Endothelial cell (in vitro differentiated cells): ENCODE measurements at regions not wholly inside any gene's neighbourhood (a gene's known extent, or its start where the extent isn't known, plus 50 kb on each side); places are given as distances from the start of the nearest gene placed in this dataset.

Experiments
- DNase-seq: peaks from one replicate; pipeline ENCODE4 v3.0.0; 2021; ENCODE audit warnings: low spot score
- H3K27ac Mint-ChIP-seq: one replicate; pipeline ENCODE4 v1.8.0; 2021; ENCODE audit warnings: mixed read lengths, inconsistent platforms; ENCODE audit not compliant: unreplicated experiment
- H3K27me3 Mint-ChIP-seq: one replicate; pipeline ENCODE4 v1.8.0; 2021; ENCODE audit warnings: mild to moderate bottlenecking, moderate library complexity, mixed read lengths, inconsistent platforms; ENCODE audit not compliant: unreplicated experiment
- H3K36me3 Mint-ChIP-seq: one replicate; pipeline ENCODE4 v1.8.0; 2021; ENCODE audit warnings: mild to moderate bottlenecking, low read depth, mixed read lengths, inconsistent platforms; ENCODE audit not compliant: unreplicated experiment
- H3K4me1 Mint-ChIP-seq: one replicate; pipeline ENCODE4 v1.8.0; 2021; ENCODE audit warnings: mild to moderate bottlenecking, mixed read lengths, inconsistent platforms; ENCODE audit not compliant: unreplicated experiment
- H3K4me3 Mint-ChIP-seq: one replicate; pipeline ENCODE4 v1.8.0; 2021; ENCODE audit warnings: mild to moderate bottlenecking, mixed read lengths, inconsistent platforms; ENCODE audit not compliant: unreplicated experiment
- H3K9me3 Mint-ChIP-seq: one replicate; pipeline ENCODE4 v1.8.0; 2021; ENCODE audit warnings: mixed read lengths, inconsistent platforms; ENCODE audit not compliant: unreplicated experiment
- CTCF ChIP-seq: fragments of 200-600 bp; sonication (generic); IDR thresholded peaks from one replicate; pipeline ENCODE4 v1.5.0; 2021; ENCODE audit warnings: antibody characterized with exemption; ENCODE audit not compliant: unreplicated experiment

DNA sequence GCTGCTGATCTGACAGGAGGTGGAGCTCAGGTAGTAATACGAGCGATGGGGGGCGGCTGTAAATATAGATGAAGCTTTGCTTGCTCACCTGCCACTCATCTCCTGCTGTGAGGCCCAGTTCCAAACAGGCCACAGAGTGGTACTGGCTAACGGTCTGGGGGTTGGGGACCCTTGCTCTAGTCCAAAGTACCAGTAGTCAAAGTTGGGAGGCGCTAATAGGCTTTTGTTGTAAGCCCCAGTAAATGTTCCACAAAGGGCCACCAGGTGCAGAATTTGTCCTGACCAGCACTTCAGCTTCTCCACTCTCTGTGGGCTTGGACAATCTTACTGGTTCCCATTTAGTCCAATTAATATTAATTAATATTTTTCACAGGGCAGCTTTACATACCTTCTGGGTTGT, 206.6 kb downstream of the ACTR3B start:
- Mint-ChIP-seq H3K27me3 (peaks cover 2% of the 10 kb centered on the region), H3K9me3 (peaks cover 9% of the 10 kb centered on the region), H3K4me1 (no peaks in the 10 kb centered on the region)

GRCh38 chr7:152967958-152968357, 208.4 kb downstream of the ACTR3B start:
- peaks cover 20% of the 10 kb centered on the region for H3K36me3 Mint-ChIP-seq
- peaks cover 21% of the 10 kb centered on the region for H3K9me3 Mint-ChIP-seq
- no peak for TF ChIP-seq CTCF
- peaks cover 10% of the 10 kb centered on the region for H3K27me3 Mint-ChIP-seq
- peaks cover 7% of the 10 kb centered on the region for H3K4me1 Mint-ChIP-seq
- DNase-seq, result no peak
- H3K4me3 Mint-ChIP-seq, result no peak overlapping the region
- no peak overlapping the region for H3K27ac Mint-ChIP-seq

More for the DNA sequence above, 206.6 kb downstream of the ACTR3B start:
- Mint-ChIP-seq H3K36me3 (peaks cover 5% of the 10 kb centered on the region), H3K27ac (no peak overlapping the region), H3K4me3 (no peak overlapping the region)
- no peak for DNase-seq
- no peak for TF ChIP-seq CTCF

DNA sequence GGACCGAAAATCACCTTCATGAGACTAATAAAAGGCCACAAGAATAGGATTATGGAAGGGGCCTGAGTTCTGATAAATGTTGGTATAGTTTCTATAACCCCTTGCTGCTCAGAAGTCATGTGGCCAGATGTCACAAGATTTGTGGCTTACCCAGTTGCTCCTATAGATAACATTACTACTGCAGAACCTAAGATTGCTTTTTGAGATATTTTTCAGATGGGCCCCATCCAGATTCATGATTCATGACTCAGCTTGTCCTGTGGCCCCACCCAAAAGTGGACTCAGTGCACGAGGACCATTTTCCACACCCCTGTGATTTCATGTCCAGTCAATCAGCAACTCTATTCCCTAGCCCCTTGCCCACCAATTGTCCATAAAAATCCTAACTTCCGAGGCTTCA, 209.0 kb downstream of the ACTR3B start:
- TF ChIP-seq CTCF, result no peak
- Mint-ChIP-seq H3K36me3 (peaks cover 20% of the 10 kb centered on the region), H3K9me3 (peaks cover 21% of the 10 kb centered on the region), H3K4me3 (no peak overlapping the region), H3K4me1 (peaks cover 7% of the 10 kb centered on the region), H3K27me3 (peaks cover 10% of the 10 kb centered on the region), H3K27ac (no peak overlapping the region)
- no peak for DNase-seq

GRCh38 chr7:152969335-152969734, 209.8 kb downstream of the ACTR3B start:
- Mint-ChIP-seq H3K4me3 (no peak overlapping the region), H3K27me3 (peaks cover 10% of the 10 kb centered on the region), H3K36me3 (peaks cover 20% of the 10 kb centered on the region), H3K4me1 (peaks cover 7% of the 10 kb centered on the region), H3K9me3 (peaks cover 21% of the 10 kb centered on the region), H3K27ac (no peak overlapping the region)
- no peak for DNase-seq
- TF ChIP-seq CTCF, result no peak

DNA sequence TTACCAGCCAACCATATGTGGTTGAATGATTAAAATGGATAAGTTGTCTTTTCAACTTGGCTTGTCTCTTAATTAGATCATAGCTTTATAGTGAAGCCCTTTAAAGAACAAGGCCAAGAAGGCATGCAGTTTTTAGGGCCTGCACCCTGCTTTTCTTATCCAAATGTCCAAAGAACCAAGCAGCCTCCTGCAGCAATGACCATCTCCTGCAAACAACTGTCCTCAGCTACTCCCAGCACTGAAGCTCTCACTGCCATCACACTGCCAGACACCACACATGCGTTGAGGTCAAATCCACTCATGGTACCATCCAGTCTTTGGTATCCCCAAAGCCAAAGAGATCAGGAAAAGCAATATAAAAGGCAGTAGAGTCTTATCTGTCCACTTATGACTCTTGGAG, 210.3 kb downstream of the ACTR3B start:
- H3K36me3 Mint-ChIP-seq, result peaks cover 20% of the 10 kb centered on the region
- peaks cover 21% of the 10 kb centered on the region for H3K9me3 Mint-ChIP-seq
- peaks cover 7% of the 10 kb centered on the region for H3K4me1 Mint-ChIP-seq

More for the DNA sequence above, 210.3 kb downstream of the ACTR3B start:
- TF ChIP-seq CTCF, result no peak
- peaks cover 10% of the 10 kb centered on the region for H3K27me3 Mint-ChIP-seq
- H3K27ac Mint-ChIP-seq, result no peak overlapping the region
- no peak overlapping the region for H3K4me3 Mint-ChIP-seq
- DNase-seq, result no peak
